AG04450 (cell line): ENCODE measurements at regions not wholly inside any gene's neighbourhood (a gene's known extent, or its start where the extent isn't known, plus 50 kb on each side); places are given as distances from the start of the nearest gene placed in this dataset.

Experiments
- CTCF ChIA-PET: fragments of 300-600, 350-600 bp; formaldehyde crosslinking; extraction: SDS; loops from one replicate; lab custom pipeline; 2022; ENCODE audit warnings: antibody characterized with exemption, inconsistent platforms; lab: Charles Lee
- POLR2A ChIA-PET: fragments of 350-600 bp; formaldehyde crosslinking; extraction: SDS; loops from one replicate; lab custom pipeline; 2021; ENCODE audit warnings: antibody characterized with exemption, inconsistent platforms; lab: Yijun Ruan, JAX
- DNase-seq: peaks from one replicate; pipeline ENCODE4 v3.0.0-alpha.2; 2011; ENCODE audit warnings: low read depth, low spot score
- H3K27ac ChIP-seq: one replicate; pipeline ENCODE4 v1.5.1; 2012; ENCODE audit warnings: low read depth, low read length, control low read depth
- H3K27me3 ChIP-seq: one replicate; pipeline ENCODE4 v1.6.0; 2012; ENCODE audit warnings: low read length; ENCODE audit not compliant: control insufficient read depth, insufficient read depth
- H3K4me3 ChIP-seq: 2 replicates; pipeline ENCODE4 v1.5.1; 2011; ENCODE audit warnings: mild to moderate bottlenecking, low read depth, low read length, control low read depth
- H3K9me3 ChIP-seq: 2 replicates; pipeline ENCODE4 v1.5.1; 2012; ENCODE audit warnings: low read length; ENCODE audit not compliant: control insufficient read depth, insufficient read depth
- TF ChIP-seq, protein P1 (sequence below): IDR thresholded peaks from 2 replicates; pipeline ENCODE4 v1.5.1; 2011; ENCODE audit warnings: low read depth, low read length, control low read depth, inconsistent platforms

DNA sequence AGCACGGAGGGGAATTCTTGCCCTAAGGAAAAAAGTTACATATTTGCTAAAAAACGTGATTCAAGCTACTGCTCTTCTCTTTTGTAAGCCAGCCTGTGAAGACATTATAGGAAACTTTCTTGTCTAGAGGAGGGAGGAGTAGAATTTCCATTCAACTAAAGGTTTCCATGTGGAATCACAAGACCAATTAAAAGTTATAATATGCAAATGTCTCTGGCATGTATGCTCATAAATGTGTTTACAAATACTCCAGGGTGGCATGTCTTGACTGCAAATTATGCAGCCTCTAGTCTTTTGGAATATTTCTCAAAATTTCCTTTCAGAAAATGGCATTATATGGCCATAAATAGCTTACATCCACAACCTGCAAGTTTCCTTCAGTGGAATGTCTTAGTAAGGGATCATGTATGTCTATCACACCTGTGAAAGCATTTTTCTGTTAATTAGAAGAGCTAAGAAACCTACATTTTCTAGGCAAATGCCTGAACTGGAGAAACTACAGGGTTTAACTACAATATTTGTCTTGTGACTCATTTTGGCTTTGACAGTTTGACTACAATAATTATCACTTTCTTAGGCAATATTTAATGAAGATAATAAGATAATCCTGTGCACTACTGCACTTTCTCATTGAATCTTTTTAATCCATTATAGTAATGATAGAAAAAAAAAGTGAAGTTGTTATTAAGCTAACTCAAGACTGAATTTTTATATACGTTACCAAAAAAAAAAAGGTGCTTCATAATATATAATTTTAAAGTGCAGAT, 111.1 kb upstream of the C10orf90 start:
- CTCF ChIA-PET = no interaction called here
- no peaks in the 10 kb centered on the region for H3K9me3 ChIP-seq
- H3K4me3 ChIP-seq = no peak overlapping the region
- TF ChIP-seq, protein P1, sequence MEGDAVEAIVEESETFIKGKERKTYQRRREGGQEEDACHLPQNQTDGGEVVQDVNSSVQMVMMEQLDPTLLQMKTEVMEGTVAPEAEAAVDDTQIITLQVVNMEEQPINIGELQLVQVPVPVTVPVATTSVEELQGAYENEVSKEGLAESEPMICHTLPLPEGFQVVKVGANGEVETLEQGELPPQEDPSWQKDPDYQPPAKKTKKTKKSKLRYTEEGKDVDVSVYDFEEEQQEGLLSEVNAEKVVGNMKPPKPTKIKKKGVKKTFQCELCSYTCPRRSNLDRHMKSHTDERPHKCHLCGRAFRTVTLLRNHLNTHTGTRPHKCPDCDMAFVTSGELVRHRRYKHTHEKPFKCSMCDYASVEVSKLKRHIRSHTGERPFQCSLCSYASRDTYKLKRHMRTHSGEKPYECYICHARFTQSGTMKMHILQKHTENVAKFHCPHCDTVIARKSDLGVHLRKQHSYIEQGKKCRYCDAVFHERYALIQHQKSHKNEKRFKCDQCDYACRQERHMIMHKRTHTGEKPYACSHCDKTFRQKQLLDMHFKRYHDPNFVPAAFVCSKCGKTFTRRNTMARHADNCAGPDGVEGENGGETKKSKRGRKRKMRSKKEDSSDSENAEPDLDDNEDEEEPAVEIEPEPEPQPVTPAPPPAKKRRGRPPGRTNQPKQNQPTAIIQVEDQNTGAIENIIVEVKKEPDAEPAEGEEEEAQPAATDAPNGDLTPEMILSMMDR = no peak
- POLR2A ChIA-PET = no interaction called here
- no peak for DNase-seq
- H3K27me3 ChIP-seq = no peaks in the 10 kb centered on the region
- H3K27ac ChIP-seq = no peak overlapping the region

DNA sequence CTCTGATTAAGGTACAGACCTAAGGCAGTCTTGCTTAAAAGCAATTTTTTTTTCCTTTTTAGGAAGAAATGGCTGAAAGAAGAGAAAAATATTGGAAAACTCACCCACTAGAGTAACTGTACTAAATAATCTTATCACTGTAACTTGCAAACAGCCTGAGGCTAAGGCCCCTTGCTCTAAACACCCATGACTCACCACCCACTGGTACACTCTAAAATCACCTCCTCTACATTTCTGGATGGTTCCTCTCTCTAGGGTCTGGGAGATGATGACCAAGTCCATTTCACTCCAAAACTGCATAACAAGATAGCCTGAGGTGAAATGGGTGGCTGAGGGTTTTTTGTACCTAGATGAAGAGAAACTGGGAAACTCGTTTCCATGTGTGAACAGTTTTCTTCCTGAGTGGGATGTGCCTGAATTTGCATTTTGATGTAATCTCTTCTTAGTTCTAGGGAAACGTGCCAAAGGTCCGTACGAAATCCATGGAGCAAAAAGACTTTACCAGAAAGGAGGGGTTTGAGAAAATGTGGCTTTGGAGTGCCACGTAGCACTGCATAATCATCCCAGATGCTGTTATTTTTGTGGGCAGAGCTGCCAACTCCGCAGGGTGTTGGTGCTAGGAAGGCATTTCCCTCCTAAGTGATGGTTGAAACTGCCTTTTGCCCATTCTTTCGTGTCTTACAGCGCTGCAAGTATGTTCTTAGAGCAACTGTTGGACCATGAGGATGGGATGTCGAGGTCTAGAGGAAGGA, 113.5 kb upstream of the C10orf90 start:
- no peak for DNase-seq
- TF ChIP-seq, protein P1 = no peak
- Histone ChIP-seq H3K27me3 (no peaks in the 10 kb centered on the region), H3K27ac (no peak overlapping the region), H3K9me3 (no peaks in the 10 kb centered on the region), H3K4me3 (no peak overlapping the region)
- ChIA-PET POLR2A (no interaction called here), CTCF (no interaction called here)

DNA sequence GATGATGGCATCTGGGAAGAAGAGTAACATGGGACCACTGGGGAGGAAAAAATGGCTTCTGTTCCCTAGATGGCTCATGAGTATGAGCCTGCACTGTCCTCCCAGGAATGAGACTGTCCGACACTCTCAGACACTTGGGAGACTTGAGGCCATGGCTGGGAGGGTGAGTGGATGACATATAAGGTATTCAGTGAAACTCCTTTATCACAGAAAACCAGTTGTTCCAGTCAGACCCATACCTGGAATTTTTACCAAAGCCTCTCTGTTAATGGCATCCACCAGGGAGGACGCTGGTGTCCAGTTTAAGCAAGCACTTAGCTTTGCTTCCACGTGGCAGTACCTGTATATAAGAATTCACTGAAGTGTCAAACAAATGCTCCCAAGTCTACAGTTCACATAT, 116.7 kb upstream of the C10orf90 start:
- POLR2A ChIA-PET = no interaction called here
- Histone ChIP-seq H3K4me3 (no peak overlapping the region), H3K27me3 (no peaks in the 10 kb centered on the region), H3K27ac (no peak overlapping the region), H3K9me3 (no peaks in the 10 kb centered on the region)
- DNase-seq = no peak
- CTCF ChIA-PET = no interaction called here
- TF ChIP-seq, protein P1 = no peak

DNA sequence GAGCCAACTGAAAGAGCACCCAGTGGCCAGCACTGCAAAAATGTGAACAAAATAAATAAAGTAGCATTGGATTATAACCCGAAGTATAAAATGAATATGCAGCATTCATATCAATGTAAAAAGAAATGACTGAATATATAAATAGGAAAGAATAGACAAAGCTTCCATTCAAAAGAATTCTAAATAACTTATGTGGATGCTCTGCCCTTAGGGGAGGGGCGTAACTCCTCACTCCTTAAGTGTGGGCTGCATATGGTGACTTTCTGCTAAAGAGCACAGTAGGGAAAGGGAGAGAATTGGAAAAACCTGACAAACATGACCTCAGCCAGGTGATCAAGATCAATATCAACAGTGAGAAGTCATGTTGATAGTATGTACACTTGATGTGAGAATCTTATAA, 109.9 kb upstream of the DOCK1 start:
- no peak overlapping the region for H3K27ac ChIP-seq
- TF ChIP-seq, protein P1 = no peak
- no peaks in the 10 kb centered on the region for H3K27me3 ChIP-seq
- ChIA-PET POLR2A (no interaction called here), CTCF (no interaction called here)
- no peak overlapping the region for H3K4me3 ChIP-seq
- DNase-seq = no peak
- H3K9me3 ChIP-seq = no peaks in the 10 kb centered on the region

DNA sequence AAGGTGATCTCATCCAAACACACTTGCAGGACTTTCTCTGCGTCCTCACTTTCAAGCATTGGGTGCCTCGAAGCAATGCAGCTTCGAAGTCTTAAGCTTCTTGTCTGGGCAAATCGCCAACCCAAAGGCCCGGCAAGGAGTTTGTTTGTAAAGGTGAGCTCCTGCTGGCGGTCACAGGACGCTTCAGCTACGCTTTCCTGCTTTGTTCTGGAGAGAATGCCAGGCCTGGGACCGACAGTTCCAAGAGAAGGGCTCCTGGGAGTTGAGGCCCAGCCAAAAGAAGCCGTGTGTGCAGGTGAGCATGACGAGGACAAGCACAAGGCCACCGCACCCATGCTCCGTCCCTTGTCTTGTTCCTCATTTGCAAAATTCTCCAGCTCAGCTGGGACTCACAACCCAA, 106.6 kb upstream of the DOCK1 start:
- ChIA-PET POLR2A (no interaction called here), CTCF (interaction anchor here (0.6 kb wide), 1 partner anchor 199 kb away, joined by 3 read pairs; no protein-coding TSS in a partner anchor)
- Histone ChIP-seq H3K27me3 (no peaks in the 10 kb centered on the region), H3K27ac (no peak overlapping the region), H3K4me3 (no peak overlapping the region), H3K9me3 (no peaks in the 10 kb centered on the region)
- TF ChIP-seq, protein P1 = no peak
- no peak for DNase-seq
